ENCODE measurements at regions not wholly inside any gene's neighbourhood (a gene's known extent, or its start where the extent isn't known, plus 50 kb on each side); places are given as distances from the start of the nearest gene placed in this dataset.

- no peak overlapping the region for H3K27ac ChIP-seq
- DNase-seq (ENCODE audit: low spot score in 2 of 2), result no peak
- peaks cover 4 to 8% of the 10 kb centered on the region in 2 donors for H3K9me3 ChIP-seq
- no peak for TF ChIP-seq POLR2AphosphoS5 (IDR thresholded peaks at IDR 0.05)
- TF ChIP-seq CTCF (IDR thresholded peaks at IDR 0.05), result no peak
- no peak for TF ChIP-seq POLR2A (IDR thresholded peaks at IDR 0.05)
- intact Hi-C loops (cut with DNase I; ENCODE audit: low total_unique reads), result loop anchor here (10.0 kb wide), 1 partner anchor 573 kb away; no protein-coding TSS in a partner anchor
- no peaks in the 10 kb centered on the region for H3K27me3 ChIP-seq
- no peaks in the 10 kb centered on the region for H3K36me3 ChIP-seq
- H3K4me3 ChIP-seq, result no peak overlapping the region
- no peaks in the 10 kb centered on the region for H3K4me1 ChIP-seq
Measured at GRCh38 chr11:12321217-12321937, 56.0 kb upstream of the PARVA start.

- Histone ChIP-seq H3K27ac (no peak overlapping the region), H3K27me3 (no peaks in the 10 kb centered on the region), H3K36me3 (no peaks in the 10 kb centered on the region), H3K4me3 (no peak overlapping the region), H3K9me3 (no peaks in the 10 kb centered on the region), H3K4me1 (no peaks in the 10 kb centered on the region)
- DNase-seq (ENCODE audit: low spot score in 2 of 2), result no peak
- no peak for TF ChIP-seq CTCF (IDR thresholded peaks at IDR 0.05)
- no peak for TF ChIP-seq POLR2A (IDR thresholded peaks at IDR 0.05)
- TF ChIP-seq POLR2AphosphoS5 (IDR thresholded peaks at IDR 0.05), result no peak
- intact Hi-C loops (cut with DNase I; ENCODE audit: low total_unique reads), result loop anchor here (10.0 kb wide), 1 partner anchor 570 kb away; no protein-coding TSS in a partner anchor
Measured at GRCh38 chr11:12324585-12324984, 52.8 kb upstream of the PARVA start.
